ENCODE measurements at regions not wholly inside any gene's neighbourhood (a gene's known extent, or its start where the extent isn't known, plus 50 kb on each side); places are given as distances from the start of the nearest gene placed in this dataset.
"Not testable (repeated sequence)": the region's sequence is repeated elsewhere in the genome, so short reads cannot be mapped to it uniquely, and the experiment has no call there.

- POLR2A ChIA-PET: no interaction called here
- Histone ChIP-seq H3K27me3 (ENCODE audit: insufficient read depth, low read length, poor library complexity, severe bottlenecking) (no peaks in the 10 kb centered on the region), H3K9me3 (ENCODE audit: low read length) (no peaks in the 10 kb centered on the region), H3K36me3 (ENCODE audit: insufficient read depth, low read length) (no peaks in the 10 kb centered on the region), H3K4me3 (ENCODE audit: low read length) (no peak overlapping the region), H3K27ac (ENCODE audit: low read depth, low read length) (no peak overlapping the region), H3K4me1 (ENCODE audit: insufficient read depth, low read length) (no peaks in the 10 kb centered on the region)
- CTCF ChIA-PET: no interaction called here
- no peak for DNase-seq
- Mint-ChIP-seq H3K9me3 (peaks cover 0 to 7% (median 4%) of the 10 kb centered on the region in 5 donors), H3K4me3 (no peak overlapping the region), H3K36me3 (no peaks in the 10 kb centered on the region), H3K27ac (no peak overlapping the region), H3K4me1 (no peaks in the 10 kb centered on the region), H3K27me3 (no peaks in the 10 kb centered on the region)
These were observed 410.2 kb downstream of the PSAT1 start for GRCh38 chr9:78707080-78707479.

GRCh38 chr9:78707481-78707991, 410.6 kb downstream of the PSAT1 start:
- ChIA-PET POLR2A (no interaction called here), CTCF (no interaction called here)
- Mint-ChIP-seq H3K4me1 (no peaks in the 10 kb centered on the region), H3K36me3 (no peaks in the 10 kb centered on the region), H3K27ac (no peak overlapping the region), H3K27me3 (no peaks in the 10 kb centered on the region), H3K9me3 (peaks cover 0 to 7% (median 4%) of the 10 kb centered on the region in 5 donors), H3K4me3 (no peak overlapping the region)
- Histone ChIP-seq H3K9me3 (ENCODE audit: low read length) (no peaks in the 10 kb centered on the region), H3K27ac (ENCODE audit: low read depth, low read length) (no peak overlapping the region), H3K27me3 (ENCODE audit: insufficient read depth, low read length, poor library complexity, severe bottlenecking) (no peaks in the 10 kb centered on the region), H3K36me3 (ENCODE audit: insufficient read depth, low read length) (no peaks in the 10 kb centered on the region), H3K4me3 (ENCODE audit: low read length) (no peak overlapping the region), H3K4me1 (ENCODE audit: insufficient read depth, low read length) (no peaks in the 10 kb centered on the region)
- no peak for DNase-seq

GRCh38 chr9:78712903-78713613, 416.1 kb downstream of the PSAT1 start:
- H3K27me3 Mint-ChIP-seq: no peaks in the 10 kb centered on the region
- DNase-seq: no peak
- Histone ChIP-seq H3K27me3 (ENCODE audit: insufficient read depth, low read length, poor library complexity, severe bottlenecking) (no peaks in the 10 kb centered on the region), H3K27ac (ENCODE audit: low read depth, low read length) (no peak overlapping the region), H3K9me3 (ENCODE audit: low read length) (no peaks in the 10 kb centered on the region), H3K4me3 (ENCODE audit: low read length) (no peak overlapping the region), H3K36me3 (ENCODE audit: insufficient read depth, low read length) (no peaks in the 10 kb centered on the region), H3K4me1 (ENCODE audit: insufficient read depth, low read length) (no peaks in the 10 kb centered on the region)
- H3K27ac Mint-ChIP-seq: no peak overlapping the region
- no peaks in the 10 kb centered on the region for H3K4me1 Mint-ChIP-seq
- H3K9me3 Mint-ChIP-seq: peaks cover 0 to 3% (median 0%) of the 10 kb centered on the region in 5 donors
- H3K4me3 Mint-ChIP-seq: no peak overlapping the region
- ChIA-PET CTCF (no interaction called here), POLR2A (no interaction called here)
- H3K36me3 Mint-ChIP-seq: no peaks in the 10 kb centered on the region

- no peaks in the 10 kb centered on the region for H3K27me3 ChIP-seq (ENCODE audit: insufficient read depth, low read length, poor library complexity, severe bottlenecking)
- no peak overlapping the region for H3K4me3 ChIP-seq (ENCODE audit: low read length)
- H3K36me3 ChIP-seq (ENCODE audit: insufficient read depth, low read length): no peaks in the 10 kb centered on the region
- ChIA-PET POLR2A (no interaction called here), CTCF (no interaction called here)
- no peak overlapping the region for H3K4me3 Mint-ChIP-seq
- DNase-seq: no peak
- H3K27ac Mint-ChIP-seq: no peak overlapping the region
- H3K9me3 Mint-ChIP-seq: peaks cover 0 to 3% (median 0%) of the 10 kb centered on the region in 5 donors
- no peaks in the 10 kb centered on the region for H3K36me3 Mint-ChIP-seq
- no peaks in the 10 kb centered on the region for H3K27me3 Mint-ChIP-seq
- no peaks in the 10 kb centered on the region for H3K9me3 ChIP-seq (ENCODE audit: low read length)
- no peaks in the 10 kb centered on the region for H3K4me1 ChIP-seq (ENCODE audit: insufficient read depth, low read length)
- no peaks in the 10 kb centered on the region for H3K4me1 Mint-ChIP-seq
- no peak overlapping the region for H3K27ac ChIP-seq (ENCODE audit: low read depth, low read length)
These were observed 416.9 kb downstream of the PSAT1 start for GRCh38 chr9:78713614-78714405.

GRCh38 chr9:78714576-78714975, 417.7 kb downstream of the PSAT1 start:
- CTCF ChIA-PET: no interaction called here
- H3K4me1 ChIP-seq (ENCODE audit: insufficient read depth, low read length): no peaks in the 10 kb centered on the region
- no peak for DNase-seq
- no peaks in the 10 kb centered on the region for H3K36me3 ChIP-seq (ENCODE audit: insufficient read depth, low read length)
- H3K27ac ChIP-seq (ENCODE audit: low read depth, low read length): no peak overlapping the region
- H3K4me3 ChIP-seq (ENCODE audit: low read length): no peak overlapping the region
- H3K9me3 ChIP-seq (ENCODE audit: low read length): no peaks in the 10 kb centered on the region
- POLR2A ChIA-PET: no interaction called here
- Mint-ChIP-seq H3K4me3 (no peak overlapping the region), H3K9me3 (peaks cover 0 to 3% (median 0%) of the 10 kb centered on the region in 5 donors), H3K27ac (no peak overlapping the region), H3K27me3 (no peaks in the 10 kb centered on the region), H3K4me1 (no peaks in the 10 kb centered on the region), H3K36me3 (no peaks in the 10 kb centered on the region)
- no peaks in the 10 kb centered on the region for H3K27me3 ChIP-seq (ENCODE audit: insufficient read depth, low read length, poor library complexity, severe bottlenecking)

GRCh38 chr9:78719029-78719428, 422.1 kb downstream of the PSAT1 start:
- H3K36me3 Mint-ChIP-seq, POLR2A ChIA-PET: not testable (repeated sequence)

GRCh38 chr9:78724896-78725295, 428.0 kb downstream of the PSAT1 start:
- Histone ChIP-seq H3K4me1 (ENCODE audit: insufficient read depth, low read length) (no peaks in the 10 kb centered on the region), H3K27me3 (ENCODE audit: insufficient read depth, low read length, poor library complexity, severe bottlenecking) (no peaks in the 10 kb centered on the region), H3K36me3 (ENCODE audit: insufficient read depth, low read length) (no peaks in the 10 kb centered on the region), H3K9me3 (ENCODE audit: low read length) (no peaks in the 10 kb centered on the region), H3K4me3 (ENCODE audit: low read length) (no peak overlapping the region), H3K27ac (ENCODE audit: low read depth, low read length) (no peak overlapping the region)
- Mint-ChIP-seq H3K27me3 (peaks cover 0 to 3% of the 10 kb centered on the region in 2 donors), H3K9me3 (peaks cover 4 to 17% (median 9%) of the 10 kb centered on the region in 5 donors), H3K4me3 (no peak overlapping the region), H3K36me3 (no peaks in the 10 kb centered on the region), H3K27ac (no peak overlapping the region), H3K4me1 (no peaks in the 10 kb centered on the region)
- ChIA-PET CTCF (no interaction called here), POLR2A (no interaction called here)
- no peak for DNase-seq

More at GRCh38 chr9:78719029-78719428, 422.1 kb downstream of the PSAT1 start:
- H3K27ac ChIP-seq (ENCODE audit: low read depth, low read length); H3K36me3 ChIP-seq (ENCODE audit: insufficient read depth, low read length); H3K9me3 Mint-ChIP-seq; H3K4me1 ChIP-seq (ENCODE audit: insufficient read depth, low read length); CTCF ChIA-PET; H3K27me3 ChIP-seq (ENCODE audit: insufficient read depth, low read length, poor library complexity, severe bottlenecking); H3K27me3 Mint-ChIP-seq; H3K27ac Mint-ChIP-seq; H3K9me3 ChIP-seq (ENCODE audit: low read length); H3K4me3 ChIP-seq (ENCODE audit: low read length); H3K4me3 Mint-ChIP-seq; DNase-seq; H3K4me1 Mint-ChIP-seq: not testable (repeated sequence)

- Histone ChIP-seq H3K4me1 (ENCODE audit: insufficient read depth, low read length) (no peaks in the 10 kb centered on the region), H3K9me3 (ENCODE audit: low read length) (no peaks in the 10 kb centered on the region), H3K4me3 (ENCODE audit: low read length) (no peak overlapping the region), H3K27me3 (ENCODE audit: insufficient read depth, low read length, poor library complexity, severe bottlenecking) (no peaks in the 10 kb centered on the region), H3K36me3 (ENCODE audit: insufficient read depth, low read length) (no peaks in the 10 kb centered on the region), H3K27ac (ENCODE audit: low read depth, low read length) (no peak overlapping the region)
- CTCF ChIA-PET: no interaction called here
- peaks cover 4 to 17% (median 9%) of the 10 kb centered on the region in 5 donors for H3K9me3 Mint-ChIP-seq
- POLR2A ChIA-PET: no interaction called here
- H3K4me3 Mint-ChIP-seq: no peak overlapping the region
- no peak overlapping the region for H3K27ac Mint-ChIP-seq
- no peaks in the 10 kb centered on the region for H3K36me3 Mint-ChIP-seq
- DNase-seq: no peak
- H3K4me1 Mint-ChIP-seq: no peaks in the 10 kb centered on the region
- H3K27me3 Mint-ChIP-seq: peaks cover 0 to 3% of the 10 kb centered on the region in 2 donors
These were observed 428.6 kb downstream of the PSAT1 start for GRCh38 chr9:78725503-78725902.
